ENCODE measurements at regions not wholly inside any gene's neighbourhood (a gene's known extent, or its start where the extent isn't known, plus 50 kb on each side); places are given as distances from the start of the nearest gene placed in this dataset.

- DNase-seq = no peak
These were observed 336.1 kb downstream of the MFSD1 start for GRCh38 chr3:159137949-159138348.

GRCh38 chr3:159139326-159139725 is 337.5 kb downstream of the MFSD1 start:
- DNase-seq = no peak

GRCh38 chr3:159144472-159144871 is 342.6 kb downstream of the MFSD1 start:
- no peak for DNase-seq

GRCh38 chr3:159144891-159145290 is 343.0 kb downstream of the MFSD1 start:
- no peak for DNase-seq

GRCh38 chr3:159146392-159146791 is 344.5 kb downstream of the MFSD1 start:
- no peak for DNase-seq

GRCh38 chr3:159146856-159147435 is 345.1 kb downstream of the MFSD1 start:
- no peak for DNase-seq

- DNase-seq = no peak
These were observed 346.0 kb downstream of the MFSD1 start for GRCh38 chr3:159147813-159148212.

- no peak for DNase-seq
These were observed 346.6 kb downstream of the MFSD1 start for GRCh38 chr3:159148466-159148865.

- DNase-seq = no peak
These were observed 347.3 kb downstream of the MFSD1 start for GRCh38 chr3:159149131-159149530.

GRCh38 chr3:159149633-159150032 is 347.8 kb downstream of the MFSD1 start:
- DNase-seq = no peak

GRCh38 chr3:159150180-159150579 is 348.3 kb downstream of the MFSD1 start:
- no peak for DNase-seq

- no peak for DNase-seq
These were observed 349.3 kb downstream of the MFSD1 start for GRCh38 chr3:159151130-159151529.

GRCh38 chr3:159157275-159157674 is 355.4 kb downstream of the MFSD1 start:
- DNase-seq = no peak

GRCh38 chr3:159158213-159158612 is 356.4 kb downstream of the MFSD1 start:
- DNase-seq = no peak

GRCh38 chr3:159158801-159159200 is 356.9 kb downstream of the MFSD1 start:
- DNase-seq = no peak

- no peak for DNase-seq
These were observed 357.7 kb downstream of the MFSD1 start for GRCh38 chr3:159159546-159159945.

GRCh38 chr3:159163656-159164055 is 361.8 kb downstream of the MFSD1 start:
- no peak for DNase-seq

GRCh38 chr3:159165961-159166360 is 364.1 kb downstream of the MFSD1 start:
- DNase-seq = no peak

GRCh38 chr3:159166899-159167586 is 365.2 kb downstream of the MFSD1 start:
- DNase-seq = no peak

- no peak for DNase-seq
These were observed 366.9 kb downstream of the MFSD1 start for GRCh38 chr3:159168788-159169187.

- DNase-seq = no peak
These were observed 368.0 kb downstream of the MFSD1 start for GRCh38 chr3:159169828-159170227.

GRCh38 chr3:159170436-159171003 is 368.7 kb downstream of the MFSD1 start:
- DNase-seq = no peak

- DNase-seq = no peak
These were observed 369.5 kb downstream of the MFSD1 start for GRCh38 chr3:159171333-159171732.

GRCh38 chr3:159172473-159172872 is 370.6 kb downstream of the MFSD1 start:
- no peak for DNase-seq
